ENCODE measurements at regions not wholly inside any gene's neighbourhood (a gene's known extent, or its start where the extent isn't known, plus 50 kb on each side); places are given as distances from the start of the nearest gene placed in this dataset.

- Histone ChIP-seq H3K27me3 (ENCODE audit: control insufficient read depth, insufficient read depth, low read length) (no peaks in the 10 kb centered on the region), H3K27ac (ENCODE audit: low read depth in 2 of 2, low read length in 2 of 2) (no peak overlapping the region), H3K9ac (ENCODE audit: low read length in 3 of 3) (no peak overlapping the region), H3K4me1 (ENCODE audit: control insufficient read depth in 2 of 3, insufficient read depth in 2 of 3, low read depth in 1 of 3, low read length in 3 of 3) (no peaks in the 10 kb centered on the region), H3K9me3 (ENCODE audit: control insufficient read depth in 2 of 3, insufficient read depth in 1 of 3, low read length in 3 of 3) (no peaks in the 10 kb centered on the region), H3K36me3 (ENCODE audit: control insufficient read depth in 2 of 3, insufficient read depth in 3 of 3, low read length in 3 of 3) (no peaks in the 10 kb centered on the region), H3K4me3 (ENCODE audit: low read length in 3 of 3) (no peak overlapping the region)
- no peak for FAIRE-seq
- intact Hi-C loops (cut with DNase I) = no loop called here
- DNase-seq = no peak
- TF ChIP-seq CTCF (IDR thresholded peaks at IDR 0.05; ENCODE audit: borderline replicate concordance, extremely low read depth, insufficient read depth) = no peak
These were observed 228.4 kb downstream of the SPTSSA start for GRCh38 chr14:34233619-34234018.

GRCh38 chr14:34232790-34233189 is 229.2 kb downstream of the SPTSSA start:
- peaks cover 0 to 1% (median 0%) of the 10 kb centered on the region in 3 donors for H3K4me1 ChIP-seq (ENCODE audit: control insufficient read depth in 2 of 3, insufficient read depth in 2 of 3, low read depth in 1 of 3, low read length in 3 of 3)
- H3K9ac ChIP-seq (ENCODE audit: low read length in 3 of 3) = no peak overlapping the region
- FAIRE-seq (no peak), DNase-seq (no peak)
- no peak overlapping the region for H3K4me3 ChIP-seq (ENCODE audit: low read length in 3 of 3)
- no peaks in the 10 kb centered on the region for H3K9me3 ChIP-seq (ENCODE audit: control insufficient read depth in 2 of 3, insufficient read depth in 1 of 3, low read length in 3 of 3)
- no peaks in the 10 kb centered on the region for H3K27me3 ChIP-seq (ENCODE audit: control insufficient read depth, insufficient read depth, low read length)
- intact Hi-C loops (cut with DNase I) = no loop called here
- no peak overlapping the region for H3K27ac ChIP-seq (ENCODE audit: low read depth in 2 of 2, low read length in 2 of 2)
- H3K36me3 ChIP-seq (ENCODE audit: control insufficient read depth in 2 of 3, insufficient read depth in 3 of 3, low read length in 3 of 3) = no peaks in the 10 kb centered on the region
- TF ChIP-seq CTCF (IDR thresholded peaks at IDR 0.05; ENCODE audit: borderline replicate concordance, extremely low read depth, insufficient read depth) = no peak

GRCh38 chr14:34231626-34232025 is 230.4 kb downstream of the SPTSSA start:
- Histone ChIP-seq H3K27ac (ENCODE audit: low read depth in 2 of 2, low read length in 2 of 2) (no peak overlapping the region), H3K9ac (ENCODE audit: low read length in 3 of 3) (no peak overlapping the region), H3K27me3 (ENCODE audit: control insufficient read depth, insufficient read depth, low read length) (no peaks in the 10 kb centered on the region), H3K4me1 (ENCODE audit: control insufficient read depth in 2 of 3, insufficient read depth in 2 of 3, low read depth in 1 of 3, low read length in 3 of 3) (peaks cover 0 to 2% (median 0%) of the 10 kb centered on the region in 3 donors), H3K4me3 (ENCODE audit: low read length in 3 of 3) (no peak overlapping the region), H3K36me3 (ENCODE audit: control insufficient read depth in 2 of 3, insufficient read depth in 3 of 3, low read length in 3 of 3) (no peaks in the 10 kb centered on the region), H3K9me3 (ENCODE audit: control insufficient read depth in 2 of 3, insufficient read depth in 1 of 3, low read length in 3 of 3) (no peaks in the 10 kb centered on the region)
- TF ChIP-seq CTCF (IDR thresholded peaks at IDR 0.05; ENCODE audit: borderline replicate concordance, extremely low read depth, insufficient read depth) = no peak
- no peak for FAIRE-seq
- no peak for DNase-seq
- intact Hi-C loops (cut with DNase I) = no loop called here

- no peak for DNase-seq
- Histone ChIP-seq H3K4me3 (ENCODE audit: low read length in 3 of 3) (no peak overlapping the region), H3K36me3 (ENCODE audit: control insufficient read depth in 2 of 3, insufficient read depth in 3 of 3, low read length in 3 of 3) (no peaks in the 10 kb centered on the region), H3K27ac (ENCODE audit: low read depth in 2 of 2, low read length in 2 of 2) (no peak overlapping the region), H3K4me1 (ENCODE audit: control insufficient read depth in 2 of 3, insufficient read depth in 2 of 3, low read depth in 1 of 3, low read length in 3 of 3) (peaks cover 0 to 2% (median 0%) of the 10 kb centered on the region in 3 donors), H3K9me3 (ENCODE audit: control insufficient read depth in 2 of 3, insufficient read depth in 1 of 3, low read length in 3 of 3) (no peaks in the 10 kb centered on the region), H3K9ac (ENCODE audit: low read length in 3 of 3) (no peak overlapping the region), H3K27me3 (ENCODE audit: control insufficient read depth, insufficient read depth, low read length) (no peaks in the 10 kb centered on the region)
- intact Hi-C loops (cut with DNase I) = no loop called here
- no peak for FAIRE-seq
- no peak for TF ChIP-seq CTCF (IDR thresholded peaks at IDR 0.05; ENCODE audit: borderline replicate concordance, extremely low read depth, insufficient read depth)
These were observed 232.9 kb downstream of the SPTSSA start for GRCh38 chr14:34229140-34229539.
